Ovary (tissue), 3 donors: ENCODE measurements at regions not wholly inside any gene's neighbourhood (a gene's known extent, or its start where the extent isn't known, plus 50 kb on each side); places are given as distances from the start of the nearest gene placed in this dataset.

Experiments
- EP300 ChIP-seq: sonication (generic); formaldehyde crosslinking; IDR thresholded peaks from one replicate; pipeline ENCODE4 v1.6.1; 2017; ENCODE audit warnings: antibody characterized with exemption
- POLR2A ChIP-seq: fragments of 450-650 bp; IDR thresholded peaks from one replicate; pipeline ENCODE4 v1.6.1; 2017; ENCODE audit warnings: antibody characterized with exemption, mild to moderate bottlenecking, moderate library complexity
- TF ChIP-seq, protein P1 (sequence below), 3 donors: fragments of 450-650 bp in 2 of 3; fragments of 200-600 bp in 1 of 3; IDR thresholded peaks; one replicate each; pipeline versions ENCODE4 v1.5.1 to v1.8.0; 2016 to 2022; ENCODE audit warnings: antibody characterized with exemption in 3 of 3, mild to moderate bottlenecking in 1 of 3
- donor health status: DM: no; HTN: no; CAD: no.

DNA sequence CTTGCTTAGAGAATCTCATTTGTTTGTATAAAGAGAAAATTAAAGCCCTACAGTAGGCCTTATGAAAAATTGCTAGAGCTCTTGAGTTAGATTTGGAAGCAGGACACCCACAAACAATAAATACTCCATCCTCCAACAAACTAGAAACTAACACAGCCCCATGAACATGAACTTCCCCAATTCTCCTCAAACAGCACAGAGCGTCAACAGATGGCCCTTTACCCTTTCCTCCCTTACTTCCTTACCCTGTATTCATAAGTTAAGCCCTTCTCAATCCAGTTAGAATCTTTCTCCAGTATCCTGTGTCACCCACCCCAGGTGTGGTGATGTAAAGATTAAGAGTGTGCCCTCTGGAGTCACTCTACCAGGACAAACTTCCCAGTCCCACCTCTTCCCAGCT lies 113.7 kb downstream of the UNC5CL start:
- TF ChIP-seq, protein P1, sequence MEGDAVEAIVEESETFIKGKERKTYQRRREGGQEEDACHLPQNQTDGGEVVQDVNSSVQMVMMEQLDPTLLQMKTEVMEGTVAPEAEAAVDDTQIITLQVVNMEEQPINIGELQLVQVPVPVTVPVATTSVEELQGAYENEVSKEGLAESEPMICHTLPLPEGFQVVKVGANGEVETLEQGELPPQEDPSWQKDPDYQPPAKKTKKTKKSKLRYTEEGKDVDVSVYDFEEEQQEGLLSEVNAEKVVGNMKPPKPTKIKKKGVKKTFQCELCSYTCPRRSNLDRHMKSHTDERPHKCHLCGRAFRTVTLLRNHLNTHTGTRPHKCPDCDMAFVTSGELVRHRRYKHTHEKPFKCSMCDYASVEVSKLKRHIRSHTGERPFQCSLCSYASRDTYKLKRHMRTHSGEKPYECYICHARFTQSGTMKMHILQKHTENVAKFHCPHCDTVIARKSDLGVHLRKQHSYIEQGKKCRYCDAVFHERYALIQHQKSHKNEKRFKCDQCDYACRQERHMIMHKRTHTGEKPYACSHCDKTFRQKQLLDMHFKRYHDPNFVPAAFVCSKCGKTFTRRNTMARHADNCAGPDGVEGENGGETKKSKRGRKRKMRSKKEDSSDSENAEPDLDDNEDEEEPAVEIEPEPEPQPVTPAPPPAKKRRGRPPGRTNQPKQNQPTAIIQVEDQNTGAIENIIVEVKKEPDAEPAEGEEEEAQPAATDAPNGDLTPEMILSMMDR (IDR thresholded peaks at IDR 0.05): no peak
- TF ChIP-seq EP300: no peak
- no peak for TF ChIP-seq POLR2A
